ENCODE measurements at regions not wholly inside any gene's neighbourhood (a gene's known extent, or its start where the extent isn't known, plus 50 kb on each side); places are given as distances from the start of the nearest gene placed in this dataset.

DNA sequence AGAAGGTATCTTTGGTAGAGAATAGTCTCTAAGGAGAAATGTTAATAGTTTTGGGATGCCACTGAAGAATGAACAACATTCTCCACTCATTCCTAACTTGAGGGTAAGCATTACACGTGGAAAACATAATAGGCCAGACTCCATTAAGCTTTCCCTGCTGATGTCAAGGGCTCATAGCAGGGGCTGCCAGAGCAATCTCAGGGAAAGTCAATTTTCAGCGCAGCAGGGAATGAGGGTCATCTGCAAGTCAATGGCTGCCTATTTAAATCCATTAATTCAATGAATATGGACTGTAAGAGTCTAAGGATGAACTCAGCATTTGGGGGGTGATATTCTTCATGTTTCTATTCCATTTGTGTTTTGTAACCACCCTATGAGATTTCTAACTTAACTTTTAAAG, 144.2 kb upstream of the ARL4C start:
- no peak for TF ChIP-seq POLR2A (IDR thresholded peaks at IDR 0.05)
- TF ChIP-seq, protein P1, sequence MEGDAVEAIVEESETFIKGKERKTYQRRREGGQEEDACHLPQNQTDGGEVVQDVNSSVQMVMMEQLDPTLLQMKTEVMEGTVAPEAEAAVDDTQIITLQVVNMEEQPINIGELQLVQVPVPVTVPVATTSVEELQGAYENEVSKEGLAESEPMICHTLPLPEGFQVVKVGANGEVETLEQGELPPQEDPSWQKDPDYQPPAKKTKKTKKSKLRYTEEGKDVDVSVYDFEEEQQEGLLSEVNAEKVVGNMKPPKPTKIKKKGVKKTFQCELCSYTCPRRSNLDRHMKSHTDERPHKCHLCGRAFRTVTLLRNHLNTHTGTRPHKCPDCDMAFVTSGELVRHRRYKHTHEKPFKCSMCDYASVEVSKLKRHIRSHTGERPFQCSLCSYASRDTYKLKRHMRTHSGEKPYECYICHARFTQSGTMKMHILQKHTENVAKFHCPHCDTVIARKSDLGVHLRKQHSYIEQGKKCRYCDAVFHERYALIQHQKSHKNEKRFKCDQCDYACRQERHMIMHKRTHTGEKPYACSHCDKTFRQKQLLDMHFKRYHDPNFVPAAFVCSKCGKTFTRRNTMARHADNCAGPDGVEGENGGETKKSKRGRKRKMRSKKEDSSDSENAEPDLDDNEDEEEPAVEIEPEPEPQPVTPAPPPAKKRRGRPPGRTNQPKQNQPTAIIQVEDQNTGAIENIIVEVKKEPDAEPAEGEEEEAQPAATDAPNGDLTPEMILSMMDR (IDR thresholded peaks at IDR 0.05): no peak
